IMR-90 (cell line): ENCODE measurements at regions not wholly inside any gene's neighbourhood (a gene's known extent, or its start where the extent isn't known, plus 50 kb on each side); places are given as distances from the start of the nearest gene placed in this dataset.

Source experiments
- ATAC-seq: fragments of 200-7000 bp; cut with Tn5 transposase; 2 replicates; pipeline ENCODE4 v1.9.1; 2020; ENCODE audit warnings: low read depth, mild to moderate bottlenecking, moderate library complexity
- BruUV-seq: library from RNA; stranded (reverse); fragments of 400-500 nt; replicated peaks from 2 replicates; lab custom pipeline; 2021; lab: Mats Ljungman, UMichigan
- CTCF ChIA-PET: fragments of 300-600 bp; formaldehyde crosslinking; extraction: SDS; loops from one replicate; lab custom pipeline; 2021; ENCODE audit warnings: antibody characterized with exemption; lab: Yijun Ruan, JAX
- POLR2A ChIA-PET: fragments of 300-600 bp; sonication (Branson Sonifier 250); formaldehyde crosslinking; loops from one replicate; lab custom pipeline; 2022; ENCODE audit warnings: antibody characterized with exemption; ENCODE audit not compliant: unreplicated experiment; lab: Charles Lee
- DNase-seq: peaks from one replicate; pipeline ENCODE4 v3.0.0; 2013
- H2AFZ ChIP-seq: replicated peaks from 2 replicates; pipeline ENCODE3; 2013; ENCODE audit warnings: low read length, mild to moderate bottlenecking; ENCODE audit not compliant: poor library complexity
- H2AK5ac ChIP-seq: 2 replicates; pipeline ENCODE4 v1.6.1; 2013; ENCODE audit warnings: low read depth, low read length, inconsistent platforms
- H2AK9ac ChIP-seq: replicated peaks from 2 replicates; pipeline ENCODE3; 2013; ENCODE audit warnings: mild to moderate bottlenecking, low read depth, low read length, moderate library complexity; ENCODE audit not compliant: poor library complexity
- H2BK120ac ChIP-seq: 2 replicates; pipeline ENCODE4 v1.6.1; 2013; ENCODE audit warnings: low read depth, low read length, inconsistent platforms
- H2BK15ac ChIP-seq: 3 replicates; pipeline ENCODE4 v1.6.1; 2013; ENCODE audit warnings: low read depth, low read length, inconsistent platforms
- H2BK20ac ChIP-seq: 2 replicates; pipeline ENCODE4 v1.6.1; 2013; ENCODE audit warnings: low read depth, mild to moderate bottlenecking, inconsistent platforms, low read length, moderate library complexity
- H2BK5ac ChIP-seq: 2 replicates; pipeline ENCODE4 v1.6.1; 2013; ENCODE audit warnings: mild to moderate bottlenecking, low read depth, low read length, inconsistent platforms; ENCODE audit not compliant: poor library complexity, severe bottlenecking
- H3K14ac ChIP-seq: replicated peaks from 2 replicates; pipeline ENCODE4 v1.6.1; 2013; ENCODE audit warnings: low read depth, low read length, inconsistent platforms
- H3K18ac ChIP-seq: 2 replicates; pipeline ENCODE4 v1.6.1; 2013; ENCODE audit warnings: low read depth, low read length, control low read depth
- H3K23ac ChIP-seq: 2 replicates; pipeline ENCODE4 v1.6.1; 2013; ENCODE audit warnings: low read depth, low read length, inconsistent platforms
- H3K27ac ChIP-seq: 2 replicates; pipeline ENCODE4 v1.5.1; 2013; ENCODE audit warnings: mild to moderate bottlenecking, control low read depth, low read length; ENCODE audit not compliant: insufficient read depth
- H3K27me3 ChIP-seq: 2 replicates; pipeline ENCODE4 v1.6.1; 2013; ENCODE audit warnings: low read length; ENCODE audit not compliant: control insufficient read depth, insufficient read depth
- H3K36me3 ChIP-seq: 2 replicates; pipeline ENCODE4 v1.6.1; 2013; ENCODE audit warnings: low read length, mixed read lengths; ENCODE audit not compliant: control insufficient read depth, insufficient read depth
- H3K4ac ChIP-seq: 2 replicates; pipeline ENCODE4 v1.6.1; 2013; ENCODE audit warnings: low read depth, low read length, inconsistent platforms
- H3K4me1 ChIP-seq: 2 replicates; pipeline ENCODE4 v1.6.1; 2013; ENCODE audit warnings: low read length, mixed read lengths; ENCODE audit not compliant: control insufficient read depth, insufficient read depth
- H3K4me2 ChIP-seq: 2 replicates; pipeline ENCODE4 v1.6.1; 2013; ENCODE audit warnings: low read depth, mild to moderate bottlenecking, control low read depth, low read length, moderate library complexity
- H3K4me3 ChIP-seq: 2 replicates; pipeline ENCODE4 v1.5.1; 2013; ENCODE audit warnings: low read depth, mild to moderate bottlenecking, control low read depth, low read length, moderate library complexity; ENCODE audit not compliant: insufficient read depth
- H3K56ac ChIP-seq: 2 replicates; pipeline ENCODE4 v1.6.1; 2013; ENCODE audit warnings: low read length, inconsistent platforms; ENCODE audit not compliant: insufficient read depth; ENCODE audit errors: extremely low read depth
- H3K79me1 ChIP-seq, 2 experiments: 2 replicates each; pipeline ENCODE4 v1.6.1; 2013; ENCODE audit warnings: low read length in 2 of 2, inconsistent platforms in 1 of 2, low read depth in 1 of 2
- H3K9ac ChIP-seq: 2 replicates; pipeline ENCODE4 v1.6.1; 2013; ENCODE audit warnings: low read depth, low read length, control low read depth
- H3K9me1 ChIP-seq: 2 replicates; pipeline ENCODE4 v1.6.1; 2013; ENCODE audit warnings: low read length, inconsistent platforms; ENCODE audit not compliant: insufficient read depth
- H3K9me3 ChIP-seq: 2 replicates; pipeline ENCODE4 v1.6.1; 2013; ENCODE audit warnings: low read length; ENCODE audit not compliant: control insufficient read depth, insufficient read depth
- H4K20me1 ChIP-seq: 2 replicates; pipeline ENCODE4 v1.6.1; 2013; ENCODE audit warnings: low read length, inconsistent platforms; ENCODE audit not compliant: insufficient read depth
- H4K5ac ChIP-seq: 2 replicates; pipeline ENCODE4 v1.6.1; 2013; ENCODE audit warnings: mild to moderate bottlenecking, low read depth, low read length, control low read depth
- H4K8ac ChIP-seq, 2 experiments: 2 replicates each; pipeline ENCODE4 v1.6.1; 2013; ENCODE audit warnings: low read depth in 2 of 2, low read length in 2 of 2, control low read depth in 1 of 2, inconsistent platforms in 1 of 2
- H4K91ac ChIP-seq: 2 replicates; pipeline ENCODE4 v1.6.1; 2013; ENCODE audit warnings: low read depth, low read length, inconsistent platforms; ENCODE audit not compliant: insufficient read depth
- BHLHE40 ChIP-seq: fragments of 150-350 bp; IDR thresholded peaks from 2 replicates; pipeline ENCODE4 v1.6.1; 2016; ENCODE audit warnings: mild to moderate bottlenecking, low read depth, low read length
- CEBPB ChIP-seq: IDR thresholded peaks from 2 replicates; pipeline ENCODE4 v1.6.1; 2012; ENCODE audit warnings: low read depth, low read length, improper control_type of control experiment
- CHD1 ChIP-seq: IDR thresholded peaks from 2 replicates; pipeline ENCODE4 v1.6.1; 2012; ENCODE audit warnings: low read depth, low read length, improper control_type of control experiment
- FOS ChIP-seq: fragments of 150-350 bp; IDR thresholded peaks from 2 replicates; pipeline ENCODE4 v1.6.1; 2016; ENCODE audit warnings: low read depth, low read length
- MAFK ChIP-seq: IDR thresholded peaks from 2 replicates; pipeline ENCODE4 v1.6.1; 2012; ENCODE audit warnings: low read depth, low read length, improper control_type of control experiment
- MAZ ChIP-seq: IDR thresholded peaks from 2 replicates; pipeline ENCODE4 v1.6.1; 2012; ENCODE audit warnings: low read depth, mild to moderate bottlenecking, low read length, improper control_type of control experiment, moderate library complexity, borderline replicate concordance
- MXI1 ChIP-seq: IDR thresholded peaks from 2 replicates; pipeline ENCODE4 v1.6.1; 2012; ENCODE audit warnings: low read depth, mild to moderate bottlenecking, low read length, moderate library complexity, borderline replicate concordance
- NFE2L2 ChIP-seq: fragments of 150-350 bp; IDR thresholded peaks from 2 replicates; pipeline ENCODE4 v1.6.1; 2016; ENCODE audit warnings: low read depth, mild to moderate bottlenecking, low read length
- POLR2A ChIP-seq: IDR thresholded peaks from 2 replicates; pipeline ENCODE4 v1.6.1; 2012; ENCODE audit warnings: mild to moderate bottlenecking, low read depth, low read length
- RAD21 ChIP-seq: IDR thresholded peaks from 2 replicates; pipeline ENCODE4 v1.6.1; 2012; ENCODE audit warnings: low read length, improper control_type of control experiment
- RCOR1 ChIP-seq: IDR thresholded peaks from 2 replicates; pipeline ENCODE4 v1.6.1; 2012; ENCODE audit warnings: mild to moderate bottlenecking, low read length, improper control_type of control experiment; ENCODE audit not compliant: insufficient replicate concordance
- RFX5 ChIP-seq: IDR thresholded peaks from 2 replicates; pipeline ENCODE4 v1.8.0; 2012; ENCODE audit warnings: low read depth, mild to moderate bottlenecking, low read length, moderate library complexity
- SMC3 ChIP-seq: fragments of 150-350 bp; IDR thresholded peaks from 2 replicates; pipeline ENCODE4 v1.6.1; 2016; ENCODE audit warnings: low read depth, mild to moderate bottlenecking, antibody characterized with exemption, low read length, moderate library complexity
- WGBS, 2 experiments: methylation state at CpG; one replicate each; pipeline versions ENCODE4 v1.1.5 to v1.1.7; 2013; ENCODE audit warnings: missing lambda C conversion rate in 2 of 2; ENCODE audit not compliant: insufficient read length in 1 of 2; ENCODE audit errors: extremely low coverage in 2 of 2; 5-methylcytosine and 5-hydroxymethylcytosine counted together
- dilution Hi-C: fragments of 300-500 bp; cut with HindIII; formaldehyde crosslinking; loops from one replicate; pipeline ENCODE4 v1.14.3; 2018; ENCODE audit warnings: low sequenced_read_pairs; ENCODE audit not compliant: unreplicated experiment
- in situ Hi-C: fragments of 300-500 bp; cut with MboI; formaldehyde crosslinking; loops from 3 replicates; pipeline ENCODE4 v1.14.3; 2019; ENCODE audit warnings: low sequenced_read_pairs, inconsistent platforms, mixed read lengths
- intact Hi-C: fragments of 100-400 bp; cut with micrococcal nuclease; formaldehyde crosslinking; loops from 2 replicates; pipeline ENCODE4 v1.10.0; 2022
- TF ChIP-seq, protein P1 (sequence below): fragments of 150-350 bp; IDR thresholded peaks from 2 replicates; pipeline ENCODE4 v1.6.1; 2016; ENCODE audit warnings: low read depth, mild to moderate bottlenecking, low read length, moderate library complexity, borderline replicate concordance
- TF ChIP-seq, protein P2 (sequence below): conservative IDR thresholded peaks from 2 replicates; pipeline ENCODE4 v1.5.1; 2012; ENCODE audit warnings: mild to moderate bottlenecking, low read depth, low read length, improper control_type of control experiment
- TF ChIP-seq, protein P3 (sequence below): fragments of 150-350 bp; IDR thresholded peaks from 2 replicates; pipeline ENCODE4 v1.6.1; 2017; ENCODE audit warnings: mild to moderate bottlenecking, antibody characterized with exemption, low read length, low read depth

DNA sequence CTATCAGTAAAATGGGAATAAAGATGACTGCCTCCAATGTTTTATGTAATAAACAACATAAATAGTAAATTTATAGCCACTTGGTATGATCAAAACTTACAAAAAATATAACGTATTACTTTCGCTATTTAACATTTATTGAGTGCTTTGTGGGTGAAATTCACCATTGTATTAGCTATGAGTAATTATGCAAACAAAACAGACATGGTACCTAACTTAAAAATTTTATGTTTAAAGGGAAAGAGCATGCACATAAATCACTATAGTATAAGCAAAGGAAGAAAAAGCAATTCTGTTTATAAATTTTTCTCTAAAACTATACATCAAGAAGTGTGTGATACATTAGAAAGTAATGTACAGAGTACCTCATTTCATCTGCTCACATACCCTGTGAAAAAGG is 1046.2 kb downstream of the NCAM2 start:
- intact Hi-C loops (no loop called here), in situ Hi-C loops (no loop called here), dilution Hi-C loops (no loop called here)
- Histone ChIP-seq H3K4me2 (no peak overlapping the region), H3K4me3 (no peak overlapping the region), H4K20me1 (no peaks in the 10 kb centered on the region), H2BK15ac (no peak overlapping the region), H3K27me3 (no peaks in the 10 kb centered on the region), H2AFZ (no peak overlapping the region), H3K4me1 (no peaks in the 10 kb centered on the region), H4K8ac (no peak overlapping the region), H2BK5ac (no peak overlapping the region), H2BK120ac (no peak overlapping the region), H3K4ac (no peak overlapping the region), H4K91ac (no peak overlapping the region), H3K36me3 (no peaks in the 10 kb centered on the region), H3K23ac (no peak overlapping the region), H3K27ac (no peak overlapping the region), H2BK20ac (no peak overlapping the region), H3K56ac (no peak overlapping the region), H3K9me3 (peaks cover 15% of the 10 kb centered on the region), H3K9ac (no peak overlapping the region), H2AK9ac (no peak overlapping the region), H3K9me1 (no peaks in the 10 kb centered on the region), H4K5ac (no peak overlapping the region), H2AK5ac (no peak overlapping the region), H3K79me1 (no peaks in the 10 kb centered on the region), H3K14ac (no peak overlapping the region), H3K18ac (no peak overlapping the region)
- no TSS peak for BruUV-seq
- TF ChIP-seq, protein P1, sequence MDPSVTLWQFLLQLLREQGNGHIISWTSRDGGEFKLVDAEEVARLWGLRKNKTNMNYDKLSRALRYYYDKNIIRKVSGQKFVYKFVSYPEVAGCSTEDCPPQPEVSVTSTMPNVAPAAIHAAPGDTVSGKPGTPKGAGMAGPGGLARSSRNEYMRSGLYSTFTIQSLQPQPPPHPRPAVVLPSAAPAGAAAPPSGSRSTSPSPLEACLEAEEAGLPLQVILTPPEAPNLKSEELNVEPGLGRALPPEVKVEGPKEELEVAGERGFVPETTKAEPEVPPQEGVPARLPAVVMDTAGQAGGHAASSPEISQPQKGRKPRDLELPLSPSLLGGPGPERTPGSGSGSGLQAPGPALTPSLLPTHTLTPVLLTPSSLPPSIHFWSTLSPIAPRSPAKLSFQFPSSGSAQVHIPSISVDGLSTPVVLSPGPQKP, result no peak
- TF ChIP-seq, protein P2, sequence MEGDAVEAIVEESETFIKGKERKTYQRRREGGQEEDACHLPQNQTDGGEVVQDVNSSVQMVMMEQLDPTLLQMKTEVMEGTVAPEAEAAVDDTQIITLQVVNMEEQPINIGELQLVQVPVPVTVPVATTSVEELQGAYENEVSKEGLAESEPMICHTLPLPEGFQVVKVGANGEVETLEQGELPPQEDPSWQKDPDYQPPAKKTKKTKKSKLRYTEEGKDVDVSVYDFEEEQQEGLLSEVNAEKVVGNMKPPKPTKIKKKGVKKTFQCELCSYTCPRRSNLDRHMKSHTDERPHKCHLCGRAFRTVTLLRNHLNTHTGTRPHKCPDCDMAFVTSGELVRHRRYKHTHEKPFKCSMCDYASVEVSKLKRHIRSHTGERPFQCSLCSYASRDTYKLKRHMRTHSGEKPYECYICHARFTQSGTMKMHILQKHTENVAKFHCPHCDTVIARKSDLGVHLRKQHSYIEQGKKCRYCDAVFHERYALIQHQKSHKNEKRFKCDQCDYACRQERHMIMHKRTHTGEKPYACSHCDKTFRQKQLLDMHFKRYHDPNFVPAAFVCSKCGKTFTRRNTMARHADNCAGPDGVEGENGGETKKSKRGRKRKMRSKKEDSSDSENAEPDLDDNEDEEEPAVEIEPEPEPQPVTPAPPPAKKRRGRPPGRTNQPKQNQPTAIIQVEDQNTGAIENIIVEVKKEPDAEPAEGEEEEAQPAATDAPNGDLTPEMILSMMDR, result no peak
- TF ChIP-seq POLR2A (no peak), RCOR1 (no peak), SMC3 (no peak), RFX5 (no peak), NFE2L2 (no peak), MAZ (no peak), CEBPB (no peak), RAD21 (no peak), CHD1 (no peak), FOS (no peak), MAFK (no peak), MXI1 (no peak), BHLHE40 (no peak)
- TF ChIP-seq, protein P3, sequence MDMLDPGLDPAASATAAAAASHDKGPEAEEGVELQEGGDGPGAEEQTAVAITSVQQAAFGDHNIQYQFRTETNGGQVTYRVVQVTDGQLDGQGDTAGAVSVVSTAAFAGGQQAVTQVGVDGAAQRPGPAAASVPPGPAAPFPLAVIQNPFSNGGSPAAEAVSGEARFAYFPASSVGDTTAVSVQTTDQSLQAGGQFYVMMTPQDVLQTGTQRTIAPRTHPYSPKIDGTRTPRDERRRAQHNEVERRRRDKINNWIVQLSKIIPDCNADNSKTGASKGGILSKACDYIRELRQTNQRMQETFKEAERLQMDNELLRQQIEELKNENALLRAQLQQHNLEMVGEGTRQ, result no peak
- DNase-seq, result no peak
- CTCF ChIA-PET, result no interaction called here
- no peak for ATAC-seq
- WGBS, 2 experiments, result no CpG with 5 or more reads among the region's 2 CpGs
- POLR2A ChIA-PET, result no interaction called here
